22Rv1 (cell line): ENCODE measurements at regions not wholly inside any gene's neighbourhood (a gene's known extent, or its start where the extent isn't known, plus 50 kb on each side); places are given as distances from the start of the nearest gene placed in this dataset.

ENCODE experiments used
- CTCF ChIP-seq: fragments of 450-650 bp; IDR thresholded peaks from 2 replicates; pipeline ENCODE4 v1.5.1; 2017; ENCODE audit warnings: mild to moderate bottlenecking
- ZFX ChIP-seq: fragments of 450-650 bp; IDR thresholded peaks from 2 replicates; pipeline ENCODE4 v1.6.1; 2017; ENCODE audit warnings: antibody characterized with exemption, borderline replicate concordance

- no peak for TF ChIP-seq CTCF
- TF ChIP-seq ZFX = no peak
Measured at GRCh38 chrX:116827063-116827462, 364.3 kb upstream of the CT83 start.
